ENCODE measurements at regions not wholly inside any gene's neighbourhood (a gene's known extent, or its start where the extent isn't known, plus 50 kb on each side); places are given as distances from the start of the nearest gene placed in this dataset.

DNA sequence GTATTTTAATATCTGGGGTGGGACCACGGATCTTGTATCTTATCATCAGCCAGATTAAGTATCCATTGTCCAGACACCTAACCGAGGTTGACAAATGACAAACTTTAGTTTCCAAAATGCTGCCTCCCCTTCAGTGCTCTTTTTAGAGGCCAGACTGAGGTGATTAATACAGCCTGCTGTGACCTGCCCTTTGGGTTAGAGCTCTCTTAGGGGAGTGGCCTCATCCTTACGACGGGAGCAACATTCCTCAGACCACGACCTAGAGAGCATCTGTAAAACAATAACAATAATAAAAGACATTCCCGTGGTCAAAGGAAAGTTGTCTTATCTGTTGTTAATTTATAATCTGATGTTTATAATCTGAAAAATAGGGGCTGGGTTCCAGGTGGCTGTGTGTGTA, 405.3 kb downstream of the LPIN1 start:
- TF ChIP-seq CTCF (optimal IDR thresholded peaks at IDR 0.05 in 1 of 3, IDR thresholded peaks at IDR 0.05 in 1 of 3, conservative IDR thresholded peaks at IDR 0.05 in 1 of 3; ENCODE audit: extremely low read depth in 1 of 3, insufficient read depth in 2 of 3, low read length in 3 of 3) (no peak), EZH2 (IDR thresholded peaks at IDR 0.05; ENCODE audit: low read length) (no peak)
